NT2/D1 (cell line): ENCODE measurements at regions not wholly inside any gene's neighbourhood (a gene's known extent, or its start where the extent isn't known, plus 50 kb on each side); places are given as distances from the start of the nearest gene placed in this dataset.

Experiments
- DNase-seq: peaks from one replicate; pipeline ENCODE4 v3.0.0-alpha.2; 2011; ENCODE audit warnings: low read depth, low spot score
- H3K27me3 ChIP-seq: 2 replicates; pipeline ENCODE4 v1.6.0; 2011; ENCODE audit warnings: mild to moderate bottlenecking; ENCODE audit not compliant: insufficient read length, insufficient read depth
- H3K36me3 ChIP-seq: 2 replicates; pipeline ENCODE4 v1.6.1; 2011; ENCODE audit warnings: mild to moderate bottlenecking, low read length, mixed read lengths; ENCODE audit not compliant: insufficient read depth, insufficient read length
- H3K4me1 ChIP-seq: 2 replicates; pipeline ENCODE4 v1.5.1; 2011; ENCODE audit not compliant: insufficient read depth, insufficient read length
- H3K4me3 ChIP-seq: 2 replicates; pipeline ENCODE4 v1.5.1; 2011; ENCODE audit warnings: low read depth; ENCODE audit not compliant: insufficient read length
- H3K9ac ChIP-seq: 2 replicates; pipeline ENCODE4 v1.6.0; 2011; ENCODE audit warnings: low read depth; ENCODE audit not compliant: insufficient read length
- H3K9me3 ChIP-seq: 2 replicates; pipeline ENCODE4 v1.5.1; 2011; ENCODE audit warnings: mild to moderate bottlenecking, low read length; ENCODE audit not compliant: insufficient read depth
- SUZ12 ChIP-seq: IDR thresholded peaks from 2 replicates; pipeline ENCODE4 v1.6.1; 2011; ENCODE audit not compliant: insufficient read length, insufficient read depth; ENCODE audit errors: extremely low read depth
- YY1 ChIP-seq: IDR thresholded peaks from 2 replicates; pipeline ENCODE4 v1.6.1; 2011; ENCODE audit not compliant: insufficient read length, insufficient read depth
- ZNF274 ChIP-seq: IDR thresholded peaks from 2 replicates; pipeline ENCODE4 v1.6.1; 2011; ENCODE audit warnings: mild to moderate bottlenecking, low read depth, low read length

DNA sequence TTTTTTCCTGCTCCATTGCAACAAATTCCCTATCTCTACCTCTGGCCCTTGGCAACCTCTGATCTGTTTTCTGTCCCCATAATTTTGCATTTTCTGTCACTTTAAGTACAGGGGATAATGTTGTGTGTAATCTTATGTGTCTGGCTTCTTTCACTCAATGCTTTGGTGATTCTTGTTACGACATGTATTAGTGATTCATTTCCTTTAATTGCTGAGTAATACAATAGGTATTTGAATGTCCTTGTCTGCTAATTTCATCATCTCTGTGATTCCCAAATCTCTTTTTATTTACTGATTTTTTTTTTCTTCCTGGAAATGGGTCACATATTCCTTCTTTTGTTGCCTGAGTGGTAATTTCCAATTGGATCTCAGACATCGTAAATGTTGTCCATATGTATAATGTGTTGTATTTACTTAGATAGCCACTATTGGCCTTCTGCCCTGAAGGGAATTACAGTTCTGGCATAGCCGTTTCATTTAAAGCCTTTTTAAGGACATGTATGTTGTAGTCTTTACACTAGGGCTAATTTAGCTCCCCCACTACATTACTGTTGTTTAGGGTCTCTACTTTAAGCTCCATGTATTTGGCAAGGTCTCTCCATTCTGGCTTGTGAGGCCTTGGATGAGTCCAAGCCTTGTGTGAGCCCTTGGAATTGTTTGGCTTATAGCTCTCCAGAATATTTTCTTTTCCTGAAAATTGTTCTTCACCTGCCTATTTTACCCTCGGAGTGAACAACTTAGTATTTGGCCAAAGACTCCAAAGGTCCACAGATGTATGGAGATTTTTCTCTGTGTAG, 683.8 kb downstream of the LRRC70 start:
- TF ChIP-seq YY1 = no peak
- no peak for TF ChIP-seq ZNF274
- no peak for TF ChIP-seq SUZ12
- Histone ChIP-seq H3K4me3 (no peak overlapping the region), H3K4me1 (no peaks in the 10 kb centered on the region), H3K9ac (no peak overlapping the region), H3K36me3 (no peaks in the 10 kb centered on the region), H3K9me3 (no peaks in the 10 kb centered on the region), H3K27me3 (no peaks in the 10 kb centered on the region)
- no peak for DNase-seq

DNA sequence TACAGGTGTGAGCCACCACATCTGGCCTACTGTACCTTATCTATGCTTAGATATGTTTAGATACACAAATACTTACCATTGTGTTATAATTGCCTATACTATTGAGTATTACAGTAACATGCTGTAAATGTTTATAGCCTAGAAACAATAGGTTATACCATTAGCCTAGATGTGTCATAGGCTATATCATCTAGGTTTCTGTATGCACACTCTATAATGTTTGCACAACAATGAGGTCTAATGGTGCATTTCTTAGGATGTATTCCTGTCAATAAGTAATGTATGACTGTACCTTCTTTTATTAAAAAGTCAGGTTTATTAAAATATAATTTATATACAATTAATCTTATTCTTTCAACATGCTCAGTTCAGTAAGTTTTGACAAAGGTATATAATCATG, 683.1 kb downstream of the LRRC70 start:
- Histone ChIP-seq H3K4me1 (no peaks in the 10 kb centered on the region), H3K4me3 (no peak overlapping the region), H3K9me3 (no peaks in the 10 kb centered on the region), H3K9ac (no peak overlapping the region), H3K27me3 (no peaks in the 10 kb centered on the region), H3K36me3 (no peaks in the 10 kb centered on the region)
- no peak for TF ChIP-seq SUZ12
- no peak for TF ChIP-seq YY1
- no peak for TF ChIP-seq ZNF274
- DNase-seq = no peak

DNA sequence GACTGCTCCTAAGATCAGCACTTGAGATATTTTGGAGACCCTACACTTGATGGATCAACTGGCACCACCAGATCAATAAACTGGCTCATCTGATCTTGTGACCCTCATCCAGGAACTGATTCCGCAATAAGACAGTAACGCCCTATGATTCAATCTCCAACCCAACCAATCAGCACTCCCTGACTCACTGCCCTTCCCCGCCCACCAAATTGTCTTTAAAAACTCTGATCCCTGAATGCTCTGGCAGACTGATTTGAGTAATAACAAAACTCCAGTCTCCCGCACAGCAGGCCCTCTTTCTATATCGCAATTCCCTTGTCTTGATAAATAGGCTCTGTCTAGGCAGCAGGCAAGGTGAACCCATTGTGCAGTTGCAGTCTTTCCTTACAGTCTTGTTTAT, 677.0 kb downstream of the LRRC70 start:
- no peaks in the 10 kb centered on the region for H3K27me3 ChIP-seq
- no peak for TF ChIP-seq YY1
- no peak for TF ChIP-seq SUZ12
- no peak for TF ChIP-seq ZNF274
- H3K9ac ChIP-seq = no peak overlapping the region
- no peaks in the 10 kb centered on the region for H3K9me3 ChIP-seq
- H3K4me3 ChIP-seq = no peak overlapping the region
- peak; percentile 8 for DNase-seq
- H3K4me1 ChIP-seq = no peaks in the 10 kb centered on the region
- no peaks in the 10 kb centered on the region for H3K36me3 ChIP-seq

DNA sequence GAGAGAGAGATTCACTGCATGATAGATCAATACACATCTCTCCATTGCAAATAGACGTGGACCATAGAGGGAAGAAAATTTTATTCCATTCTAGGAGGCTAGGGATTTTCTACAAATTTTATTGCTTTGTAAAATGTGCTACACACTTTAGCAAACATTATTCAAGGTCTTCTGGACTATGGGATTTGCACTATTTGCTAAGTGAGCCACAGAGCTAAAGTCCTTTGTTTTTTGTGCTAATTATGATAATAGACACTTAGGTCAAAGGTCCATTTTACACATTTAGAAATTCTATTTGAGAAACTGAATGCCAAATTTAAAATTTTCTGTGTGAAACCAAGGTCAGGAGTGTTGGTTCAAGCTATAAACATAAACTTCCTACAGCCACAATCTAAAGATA, 672.3 kb downstream of the LRRC70 start:
- DNase-seq = no peak
- TF ChIP-seq ZNF274 (no peak), YY1 (no peak), SUZ12 (no peak)

DNA sequence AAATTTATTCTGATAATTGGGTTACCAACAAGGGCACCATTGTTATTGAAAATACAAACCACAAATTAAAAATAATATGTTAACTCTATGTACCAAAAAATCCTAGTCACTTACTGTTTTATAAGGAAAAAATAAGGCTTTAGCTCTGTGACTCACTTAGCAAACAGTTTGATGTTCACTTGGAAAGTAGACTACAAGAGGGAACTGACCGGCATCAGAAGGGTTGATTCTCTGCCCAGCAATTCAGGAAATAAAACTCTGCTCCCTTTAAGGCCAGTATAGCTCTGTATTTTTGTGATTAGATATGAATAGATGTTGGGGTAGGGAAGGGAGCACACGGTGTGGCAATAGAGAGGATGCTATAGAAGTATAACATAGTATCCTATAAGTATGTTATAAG, 671.3 kb downstream of the LRRC70 start:
- TF ChIP-seq YY1 = no peak
- TF ChIP-seq SUZ12 = no peak
- TF ChIP-seq ZNF274 = no peak
- H3K4me1 ChIP-seq = no peaks in the 10 kb centered on the region
- no peak overlapping the region for H3K4me3 ChIP-seq
- DNase-seq = no peak
- no peaks in the 10 kb centered on the region for H3K27me3 ChIP-seq
- no peaks in the 10 kb centered on the region for H3K9me3 ChIP-seq
- no peaks in the 10 kb centered on the region for H3K36me3 ChIP-seq
- no peak overlapping the region for H3K9ac ChIP-seq

More for the DNA sequence above, 672.3 kb downstream of the LRRC70 start:
- Histone ChIP-seq H3K36me3 (no peaks in the 10 kb centered on the region), H3K9me3 (no peaks in the 10 kb centered on the region), H3K4me1 (no peaks in the 10 kb centered on the region), H3K27me3 (no peaks in the 10 kb centered on the region), H3K9ac (no peak overlapping the region), H3K4me3 (no peak overlapping the region)

DNA sequence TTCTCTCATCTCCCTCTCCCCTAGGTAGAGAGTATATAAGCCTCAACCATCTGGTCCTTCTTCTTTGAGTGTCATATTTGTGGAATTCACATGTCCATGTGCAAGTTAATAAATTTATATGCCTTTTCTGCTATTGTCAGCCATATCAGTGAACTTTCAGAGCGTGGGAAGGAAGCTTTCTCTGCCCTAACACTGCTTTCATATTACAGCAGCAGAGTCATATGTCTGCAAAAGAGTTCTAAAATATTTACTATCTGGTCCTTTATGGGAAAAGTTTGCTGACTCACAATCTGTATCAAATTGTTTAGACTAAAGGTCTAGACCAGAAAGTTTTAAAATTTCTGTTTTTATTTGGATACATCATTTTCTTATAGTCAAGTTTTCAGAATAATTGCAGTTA, 669.0 kb downstream of the LRRC70 start:
- H3K9me3 ChIP-seq = no peaks in the 10 kb centered on the region
- H3K4me3 ChIP-seq = no peak overlapping the region
- no peak overlapping the region for H3K9ac ChIP-seq
- H3K4me1 ChIP-seq = no peaks in the 10 kb centered on the region
- TF ChIP-seq SUZ12 = no peak
- TF ChIP-seq YY1 = no peak
- no peak for TF ChIP-seq ZNF274
- no peaks in the 10 kb centered on the region for H3K36me3 ChIP-seq
- DNase-seq = no peak
- no peaks in the 10 kb centered on the region for H3K27me3 ChIP-seq

DNA sequence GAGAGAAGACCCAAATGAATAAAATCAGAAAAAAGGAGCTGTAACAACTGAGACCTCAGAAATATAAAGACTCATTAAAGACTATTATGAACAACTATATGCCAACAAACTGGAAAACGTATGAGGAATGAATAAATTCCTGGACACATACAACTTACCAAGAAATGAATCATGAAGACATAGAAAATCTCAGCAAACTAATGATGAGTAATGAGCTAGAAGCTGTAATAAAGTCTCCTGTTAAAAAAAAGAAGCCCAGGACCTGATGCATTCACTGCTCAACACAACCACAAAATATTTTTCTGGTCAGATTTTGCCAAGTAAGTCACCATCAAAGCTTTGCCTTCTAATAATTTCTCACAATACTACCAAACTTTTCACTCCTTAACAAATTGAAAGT, 666.7 kb downstream of the LRRC70 start:
- no peak overlapping the region for H3K9ac ChIP-seq
- H3K4me1 ChIP-seq = no peaks in the 10 kb centered on the region
- no peaks in the 10 kb centered on the region for H3K27me3 ChIP-seq
- H3K36me3 ChIP-seq = no peaks in the 10 kb centered on the region
- no peak for DNase-seq
- TF ChIP-seq ZNF274 (no peak), YY1 (no peak), SUZ12 (no peak)
- no peaks in the 10 kb centered on the region for H3K9me3 ChIP-seq
- H3K4me3 ChIP-seq = no peak overlapping the region
